ENCODE measurements at regions not wholly inside any gene's neighbourhood (a gene's known extent, or its start where the extent isn't known, plus 50 kb on each side); places are given as distances from the start of the nearest gene placed in this dataset.
A peak's percentile ranks its signal among the peaks of the same experiment; 100 is the strongest.

GRCh38 chr11:111035746-111036145, 209.8 kb upstream of the POU2AF2 start:
- no peak for DNase-seq (ENCODE audit: low read depth)

DNA sequence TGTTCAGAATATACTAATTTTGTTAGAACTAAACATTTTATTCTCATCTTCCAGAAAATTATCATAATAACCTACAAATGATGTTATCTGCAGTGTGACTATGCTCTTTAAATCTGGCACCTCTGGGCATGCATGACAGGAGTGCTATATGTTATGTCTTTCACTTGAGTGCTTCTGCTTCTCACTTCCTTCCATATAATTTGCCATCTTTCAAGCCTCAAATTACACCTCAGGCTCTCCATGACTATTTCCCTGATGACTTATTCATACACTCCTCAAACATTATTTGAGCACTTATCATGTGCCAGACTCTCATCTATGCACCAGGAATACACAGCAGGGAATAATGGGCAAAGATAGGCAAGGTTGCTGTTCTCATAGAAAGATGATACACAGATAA, 219.3 kb upstream of the POU2AF2 start:
- DNase-seq (ENCODE audit: low read depth) = no peak

GRCh38 chr11:111021131-111021530, 224.4 kb upstream of the POU2AF2 start:
- DNase-seq (ENCODE audit: low read depth) = peak; percentile 51

DNA sequence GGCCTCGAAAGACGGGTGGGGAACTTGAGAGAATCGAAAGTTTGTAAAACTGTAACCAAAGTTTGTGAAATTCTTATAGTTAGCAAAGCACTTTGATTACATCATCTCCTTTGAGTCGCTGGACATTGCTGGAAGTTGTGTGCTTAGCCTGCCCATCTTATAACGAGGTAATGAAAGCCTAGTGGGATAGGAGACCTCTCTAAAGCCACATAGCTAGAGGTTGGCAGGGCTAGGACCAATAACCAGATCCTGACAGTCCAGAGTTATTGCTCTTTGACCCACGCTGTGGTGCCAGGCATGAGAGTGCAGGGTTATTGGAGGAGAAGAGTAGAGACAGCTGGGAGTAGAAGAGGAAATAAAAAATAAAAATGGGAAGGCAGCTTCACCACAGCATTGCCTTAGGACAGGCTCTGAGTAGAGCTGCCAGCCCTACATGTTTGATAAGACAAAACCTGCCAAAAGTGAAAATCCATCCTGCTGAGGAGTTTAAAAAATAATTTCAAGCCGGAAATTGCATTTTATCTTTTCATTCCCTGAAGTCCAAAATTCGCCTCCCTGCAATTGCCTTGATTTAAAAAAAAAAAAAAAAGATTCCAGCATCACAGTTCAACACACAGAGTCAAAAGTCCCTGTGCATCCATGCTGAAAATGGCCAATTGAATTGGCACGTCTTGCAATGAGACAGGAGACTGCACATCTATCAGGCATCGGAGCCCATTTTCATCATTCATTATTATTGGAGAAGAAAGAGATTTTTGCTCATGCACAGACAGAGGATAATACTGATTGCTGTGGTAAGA, 225.5 kb upstream of the POU2AF2 start:
- peak; percentile 86 for DNase-seq (ENCODE audit: low read depth)

DNA sequence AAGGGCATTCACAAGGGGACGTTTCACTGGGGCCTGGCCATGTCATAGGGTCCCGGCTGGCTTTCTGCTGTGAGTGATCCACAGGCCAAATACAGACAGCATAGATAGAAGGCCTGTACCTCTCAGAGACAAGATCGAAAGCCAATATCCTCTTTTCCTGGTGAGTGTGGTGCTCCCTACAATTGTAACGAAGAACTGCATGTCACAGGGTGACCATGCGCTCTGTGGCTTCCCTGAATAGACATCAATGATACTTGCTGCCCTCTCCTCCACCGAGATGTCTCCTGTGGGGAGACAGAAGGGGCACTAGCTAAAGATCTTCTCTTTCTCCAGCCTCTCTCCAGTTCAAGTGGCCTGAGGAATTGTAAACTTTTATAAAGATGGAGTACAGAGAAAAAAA, 226.1 kb upstream of the POU2AF2 start:
- DNase-seq (ENCODE audit: low read depth) = peak; percentile 23

GRCh38 chr11:111018566-111018965, 227.0 kb upstream of the POU2AF2 start:
- no peak for DNase-seq (ENCODE audit: low read depth)

DNA sequence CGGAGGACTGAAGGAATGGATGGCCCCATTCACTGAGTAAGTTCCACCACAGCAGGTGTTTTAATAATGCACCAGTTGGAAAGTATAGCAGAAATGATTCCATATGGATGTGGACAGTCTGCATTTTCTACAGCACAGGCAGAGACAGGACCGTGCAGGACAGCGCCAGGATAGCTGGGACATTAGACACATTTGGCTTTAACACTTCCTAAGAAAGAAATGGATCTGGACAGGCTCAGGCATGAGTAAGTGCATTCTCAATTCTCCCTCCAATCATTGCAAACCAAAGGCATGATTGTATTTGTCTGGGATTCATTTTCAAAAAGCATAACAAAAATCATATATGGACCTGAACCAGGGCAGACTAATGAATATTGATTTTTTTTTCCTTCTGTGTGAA, 233.0 kb upstream of the POU2AF2 start:
- DNase-seq (ENCODE audit: low read depth) = no peak

DNA sequence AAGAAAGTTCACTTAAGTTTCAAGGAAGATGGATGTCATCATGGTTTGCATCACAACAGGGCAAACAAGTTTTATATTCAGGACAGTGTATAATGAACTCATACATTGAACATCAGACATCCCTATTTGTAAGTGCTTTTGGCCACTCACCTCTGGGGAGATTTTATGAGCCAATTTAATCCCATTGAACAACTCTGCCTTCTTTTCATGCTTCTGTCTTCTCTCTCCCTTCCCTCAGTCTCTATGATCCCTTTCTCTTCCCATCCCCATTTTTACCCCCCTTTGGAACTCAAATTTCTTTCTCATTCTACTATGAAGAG, 234.3 kb upstream of the POU2AF2 start:
- DNase-seq (ENCODE audit: low read depth) = no peak

DNA sequence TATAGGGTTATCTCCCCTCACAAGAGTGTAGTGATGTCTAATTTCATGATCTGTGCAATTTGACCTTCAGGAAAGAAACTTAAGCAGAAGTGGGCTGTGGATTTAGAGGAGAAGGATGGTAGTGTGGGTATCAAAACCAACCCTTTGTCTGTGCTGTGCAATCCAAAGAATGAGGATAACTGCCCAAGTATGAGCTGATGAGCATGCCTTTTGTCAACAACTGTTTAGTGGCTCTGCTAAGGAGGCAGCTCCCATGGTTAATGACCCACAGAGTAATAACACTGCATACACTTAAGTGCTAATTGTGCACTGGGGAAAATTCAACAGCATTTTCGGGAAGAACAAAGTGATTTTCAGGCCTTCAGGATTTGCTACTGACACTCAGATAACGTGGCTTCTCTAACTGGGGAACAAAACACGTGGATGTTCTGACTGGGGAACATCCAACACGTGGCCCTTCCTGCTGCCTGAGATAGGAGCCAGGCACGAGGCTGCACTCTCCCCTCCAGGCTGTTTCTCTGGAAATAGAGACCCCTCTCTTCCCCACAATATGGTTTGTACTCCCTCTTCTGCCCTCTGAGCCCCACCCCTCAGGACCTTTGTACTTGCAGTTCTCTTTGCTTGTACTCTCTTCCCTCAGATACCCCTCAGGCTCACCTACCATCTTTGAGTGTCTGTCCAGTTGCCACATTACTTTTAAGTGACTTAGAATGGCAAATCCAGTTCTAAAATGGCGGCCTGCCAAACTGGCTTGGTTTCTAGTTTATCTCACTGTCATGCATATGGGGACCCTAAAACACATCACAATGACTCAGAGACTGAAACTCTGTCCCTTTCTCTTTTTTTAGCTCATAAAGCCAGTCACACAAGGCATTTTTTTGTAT, 234.9 kb upstream of the POU2AF2 start:
- DNase-seq (ENCODE audit: low read depth) = peak; percentile 57

DNA sequence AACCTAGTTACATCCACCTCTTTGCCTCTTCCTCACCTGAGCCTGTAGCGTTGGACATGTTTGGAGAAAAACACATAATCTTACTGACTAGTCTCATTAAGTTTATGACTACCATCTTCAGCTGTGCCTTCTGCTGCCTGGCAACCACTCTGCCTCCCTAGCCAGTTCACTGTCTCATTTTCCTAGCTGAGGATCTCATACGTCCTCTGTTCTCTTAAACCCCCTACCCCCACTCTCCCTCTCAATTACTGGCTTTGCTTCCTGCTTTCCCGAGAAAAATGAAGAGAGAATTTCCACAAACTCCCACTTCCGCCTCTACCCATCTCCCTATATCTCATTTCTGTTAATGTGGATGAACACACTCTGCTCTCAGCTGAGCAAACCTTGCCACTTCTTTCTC, 239.3 kb upstream of the POU2AF2 start:
- peak; percentile 33 for DNase-seq (ENCODE audit: low read depth)

GRCh38 chr11:111001986-111002611, 243.4 kb upstream of the POU2AF2 start:
- DNase-seq (ENCODE audit: low read depth) = peak; percentile 65

- DNase-seq (ENCODE audit: low read depth) = peak; percentile 41
Observed at GRCh38 chr11:111001081-111001430, 244.5 kb upstream of the POU2AF2 start.

- peak; percentile 76 for DNase-seq (ENCODE audit: low read depth)
Observed at GRCh38 chr11:111000400-111001080, 245.0 kb upstream of the POU2AF2 start.

- no peak for DNase-seq (ENCODE audit: low read depth)
Observed at GRCh38 chr11:110992481-110992880, 253.0 kb upstream of the POU2AF2 start.

DNA sequence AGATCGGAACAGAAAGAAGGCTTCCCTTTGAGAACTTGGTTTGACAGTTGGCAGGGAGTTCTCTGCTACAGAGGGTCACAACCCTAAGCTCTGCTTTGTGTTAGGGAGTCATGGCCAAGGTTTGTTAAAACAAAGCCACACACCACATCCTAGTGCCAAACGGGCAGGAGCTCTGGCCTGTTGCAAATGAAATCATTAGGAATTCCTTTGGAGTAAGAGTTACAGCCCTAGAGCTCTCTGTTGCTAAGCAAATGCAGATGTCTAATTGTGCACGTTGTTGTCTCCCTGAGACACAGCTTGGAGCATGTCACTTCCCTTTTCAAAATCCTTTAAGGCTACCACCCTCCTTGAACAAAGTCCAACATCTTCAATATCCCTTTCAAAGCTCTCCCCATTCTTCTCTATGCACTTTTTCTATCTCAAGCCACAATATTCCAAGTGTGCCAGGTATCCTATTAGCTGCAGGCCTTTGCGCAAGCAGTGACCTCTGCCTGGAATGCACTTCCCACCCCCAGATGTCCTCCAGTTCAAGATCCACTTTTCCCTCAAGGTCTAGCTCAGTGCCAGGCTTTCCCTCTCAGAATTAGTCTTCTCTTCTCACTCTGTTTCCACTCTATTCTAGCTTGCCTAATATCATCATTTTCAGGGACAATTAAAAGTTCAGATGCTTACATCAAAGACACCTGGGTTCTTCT, 253.7 kb upstream of the POU2AF2 start:
- DNase-seq (ENCODE audit: low read depth) = peak; percentile 40

DNA sequence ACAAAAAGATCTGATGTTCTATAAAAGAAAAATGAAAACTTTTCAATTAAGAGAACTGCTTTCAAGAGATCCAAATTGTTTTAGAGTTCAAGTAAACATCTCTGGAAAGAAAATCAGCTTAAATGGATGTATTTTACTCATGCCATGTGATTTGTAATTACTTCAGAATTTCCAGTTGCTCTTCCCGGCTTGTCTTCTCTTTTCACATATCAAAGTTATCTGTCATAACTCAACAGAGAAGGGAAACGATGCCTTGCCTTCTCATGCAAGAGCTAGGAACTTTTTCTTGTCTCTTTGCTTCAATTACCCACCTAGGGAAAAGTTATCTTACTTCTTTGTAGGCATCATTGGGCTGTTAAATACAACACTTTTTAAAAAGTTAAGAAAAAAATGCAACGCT, 255.2 kb upstream of the POU2AF2 start:
- peak; percentile 41 for DNase-seq (ENCODE audit: low read depth)

DNA sequence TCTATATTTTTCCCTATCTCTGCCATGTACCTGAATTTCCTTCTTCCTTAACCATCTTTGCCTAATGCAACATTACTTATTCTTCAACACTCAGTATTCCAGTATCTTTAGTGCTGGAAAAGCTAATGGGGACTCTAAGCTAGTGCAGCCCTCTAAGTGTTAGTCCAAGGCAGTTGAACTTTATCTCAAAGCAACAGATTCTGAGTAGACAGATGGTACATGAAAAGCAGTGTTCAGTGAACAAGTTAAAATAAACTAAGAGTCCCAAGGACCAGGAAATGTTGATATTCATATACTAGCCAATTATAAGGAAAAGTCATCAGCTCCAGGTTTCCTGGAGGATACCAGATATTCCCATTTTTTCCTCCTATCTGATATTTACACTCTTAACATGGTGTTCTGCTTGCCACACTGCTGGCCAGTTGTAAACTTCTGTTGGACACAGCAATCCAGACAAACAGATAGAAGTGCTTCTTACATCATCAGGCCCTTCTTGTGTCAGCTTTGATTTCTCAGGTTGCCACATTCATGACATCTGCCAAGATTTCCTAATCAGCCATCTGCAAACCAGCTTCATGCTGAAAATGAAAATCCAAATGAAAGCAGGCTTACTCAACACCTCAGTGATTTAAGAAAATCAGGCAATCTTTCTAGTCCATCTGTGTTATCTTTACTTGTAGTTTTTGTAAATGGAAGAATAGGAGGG, 255.9 kb upstream of the POU2AF2 start:
- DNase-seq (ENCODE audit: low read depth) = peak; percentile 43

DNA sequence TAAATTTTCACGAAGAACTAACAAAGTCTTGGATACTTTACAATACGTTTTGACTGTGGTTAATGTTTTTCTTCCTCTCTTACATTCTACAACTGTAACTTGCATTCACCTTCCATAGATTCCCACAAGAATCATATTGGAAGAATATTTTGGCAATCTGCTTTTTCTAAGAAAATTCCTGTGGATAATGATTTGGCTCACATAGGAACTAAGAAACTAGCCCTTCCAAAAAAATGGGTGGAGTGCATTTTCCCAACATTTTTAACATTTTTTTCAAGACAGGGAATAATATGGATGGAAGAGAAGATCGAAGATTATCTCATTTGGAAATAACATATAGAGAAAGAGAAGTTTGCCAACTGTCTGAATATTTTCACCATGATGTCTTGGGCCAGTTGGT, 256.9 kb upstream of the POU2AF2 start:
- DNase-seq (ENCODE audit: low read depth) = no peak

GRCh38 chr11:110986016-110986415, 259.5 kb upstream of the POU2AF2 start:
- DNase-seq (ENCODE audit: low read depth) = no peak

- DNase-seq (ENCODE audit: low read depth) = peak; percentile 38
Observed at GRCh38 chr11:110985547-110985946, 260.0 kb upstream of the POU2AF2 start.

Measured in myocyte (in vitro differentiated cells).